GM19043 (cell line): ENCODE measurements at regions not wholly inside any gene's neighbourhood (a gene's known extent, or its start where the extent isn't known, plus 50 kb on each side); places are given as distances from the start of the nearest gene placed in this dataset.
"Not testable (repeated sequence)": the region's sequence is repeated elsewhere in the genome, so short reads cannot be mapped to it uniquely, and the experiment has no call there.

Experiments
- ATAC-seq: cut with Tn5 transposase; IDR thresholded peaks from one replicate; pipeline ENCODE4 v1.9.1; 2021; ENCODE audit warnings: low read depth; ENCODE audit not compliant: unreplicated experiment

GRCh38 chr5:174895360-174895759 lies 171.0 kb downstream of the MSX2 start:
- no peak for ATAC-seq

GRCh38 chr5:174892742-174893141 lies 168.4 kb downstream of the MSX2 start:
- ATAC-seq, result no peak

GRCh38 chr5:174880412-174881200 lies 156.2 kb downstream of the MSX2 start:
- ATAC-seq, result not testable (repeated sequence)

GRCh38 chr5:174877987-174878386 lies 153.6 kb downstream of the MSX2 start:
- no peak for ATAC-seq

GRCh38 chr5:174872271-174872670 lies 147.9 kb downstream of the MSX2 start:
- ATAC-seq, result no peak

GRCh38 chr5:174852143-174852542 lies 127.8 kb downstream of the MSX2 start:
- no peak for ATAC-seq

- no peak for ATAC-seq
Observed at GRCh38 chr5:174850565-174851169, 126.3 kb downstream of the MSX2 start.

- no peak for ATAC-seq
Observed at GRCh38 chr5:174849426-174849825, 125.0 kb downstream of the MSX2 start.

GRCh38 chr5:174844971-174845370 lies 120.6 kb downstream of the MSX2 start:
- no peak for ATAC-seq

GRCh38 chr5:174843263-174844250 lies 119.2 kb downstream of the MSX2 start:
- ATAC-seq, result no peak

GRCh38 chr5:174840435-174840834 lies 116.1 kb downstream of the MSX2 start:
- ATAC-seq, result no peak

GRCh38 chr5:174839196-174839595 lies 114.8 kb downstream of the MSX2 start:
- ATAC-seq, result no peak

- ATAC-seq, result no peak
Observed at GRCh38 chr5:174837919-174838902, 113.8 kb downstream of the MSX2 start.

- no peak for ATAC-seq
Observed at GRCh38 chr5:174834081-174834480, 109.7 kb downstream of the MSX2 start.

- no peak for ATAC-seq
Observed at GRCh38 chr5:174832811-174833210, 108.4 kb downstream of the MSX2 start.

GRCh38 chr5:174832025-174832424 lies 107.6 kb downstream of the MSX2 start:
- ATAC-seq, result no peak

GRCh38 chr5:174831031-174831660 lies 106.8 kb downstream of the MSX2 start:
- no peak for ATAC-seq

GRCh38 chr5:174829511-174829864 lies 105.1 kb downstream of the MSX2 start:
- ATAC-seq, result no peak

GRCh38 chr5:174828804-174829510 lies 104.6 kb downstream of the MSX2 start:
- ATAC-seq, result no peak
